T-cell (primary cell): ENCODE measurements at regions not wholly inside any gene's neighbourhood (a gene's known extent, or its start where the extent isn't known, plus 50 kb on each side); places are given as distances from the start of the nearest gene placed in this dataset.
"Not testable (repeated sequence)": the region's sequence is repeated elsewhere in the genome, so short reads cannot be mapped to it uniquely, and the experiment has no call there.

ENCODE experiments used
- ATAC-seq, 4 experiments: fragments of 200-7000 bp in 3 of 4; fragments of 150-1000 bp in 1 of 4; cut with Tn5 transposase; replicated peaks in 1 of 4; 1 replicate in 3 of 4; 2 replicates in 1 of 4; pipeline ENCODE4 v1.10.0; 2021; ENCODE audit warnings: moderate library complexity in 3 of 4, mild to moderate bottlenecking in 2 of 4, moderate number of reproducible peaks in 1 of 4
- CTCF ChIA-PET, 2 donors: fragments of 300-600 bp; sonication (Branson Sonifier 250); formaldehyde crosslinking; loops; one replicate each; lab custom pipeline; 2022; ENCODE audit warnings: antibody characterized with exemption in 2 of 2; lab: Charles Lee
- POLR2A ChIA-PET, 2 donors: fragments of 300-600 bp; sonication (Branson Sonifier 250); formaldehyde crosslinking; loops; one replicate each; lab custom pipeline; 2022; ENCODE audit warnings: antibody characterized with exemption in 2 of 2; lab: Charles Lee
- DNase-seq, 35 experiments: peaks; one replicate each; pipeline versions ENCODE4 v3.0.0 to v3.0.0-alpha.2; 2013 to 2023
- H3K27ac ChIP-seq: one replicate; pipeline ENCODE4 v1.5.1; 2013; ENCODE audit warnings: low read length
- H3K27me3 ChIP-seq, 2 experiments: replicated peaks in 1 of 2; 1 replicate in 1 of 2; 2 replicates in 1 of 2; pipeline versions ENCODE4 v1.6.1 to v1.7.0; 2013; ENCODE audit warnings: low read length in 1 of 2, mixed read lengths in 1 of 2; ENCODE audit not compliant: control insufficient read depth in 2 of 2, insufficient read depth in 2 of 2; ENCODE audit errors: extremely low read depth in 1 of 2
- H3K36me3 ChIP-seq, 2 donors: 1 replicate in 1 of 2; 2 replicates in 1 of 2; pipeline versions ENCODE4 v1.6.1 to v1.7.0; 2013; ENCODE audit warnings: low read length in 1 of 2; ENCODE audit not compliant: control insufficient read depth in 2 of 2, insufficient read depth in 1 of 2; ENCODE audit errors: extremely low read depth in 1 of 2
- H3K4me1 ChIP-seq, 2 experiments: 1 replicate in 1 of 2; 2 replicates in 1 of 2; pipeline versions ENCODE4 v1.6.1 to v1.7.0; 2013; ENCODE audit warnings: low read length in 2 of 2, mixed read lengths in 1 of 2; ENCODE audit not compliant: insufficient read depth in 2 of 2, control insufficient read depth in 1 of 2; ENCODE audit errors: extremely low read depth in 1 of 2
- H3K4me3 ChIP-seq, 2 donors: 1 replicate in 1 of 2; 2 replicates in 1 of 2; pipeline versions ENCODE4 v1.5.1 to v1.7.0; 2013; ENCODE audit warnings: mild to moderate bottlenecking in 2 of 2, low read length in 1 of 2, moderate library complexity in 1 of 2; ENCODE audit not compliant: control insufficient read depth in 1 of 2; ENCODE audit errors: extremely low read depth in 1 of 2
- H3K9me3 ChIP-seq: 2 replicates; pipeline ENCODE4 v1.7.0; 2013
- H3K27ac Mint-ChIP-seq, 2 donors: one replicate each; pipeline ENCODE4 v1.8.0; 2020 to 2021; ENCODE audit warnings: mild to moderate bottlenecking in 2 of 2, mixed read lengths in 2 of 2
- H3K27me3 Mint-ChIP-seq, 2 donors: one replicate each; pipeline ENCODE4 v1.8.0; 2021 to 2022; ENCODE audit warnings: mixed read lengths in 2 of 2
- H3K36me3 Mint-ChIP-seq: one replicate; pipeline ENCODE4 v1.8.0; 2021; ENCODE audit warnings: mixed read lengths
- H3K4me1 Mint-ChIP-seq, 3 donors: one replicate each; pipeline ENCODE4 v1.8.0; 2020 to 2022; ENCODE audit warnings: mixed read lengths in 3 of 3, mild to moderate bottlenecking in 1 of 3
- H3K4me3 Mint-ChIP-seq, 3 donors: one replicate each; pipeline ENCODE4 v1.8.0; 2020 to 2022; ENCODE audit warnings: mild to moderate bottlenecking in 3 of 3, mixed read lengths in 3 of 3, moderate library complexity in 3 of 3
- H3K9me3 Mint-ChIP-seq, 3 donors: one replicate each; pipeline ENCODE4 v1.8.0; 2020 to 2022; ENCODE audit warnings: mixed read lengths in 3 of 3
- WGBS: methylation state at CpG from one replicate; pipeline ENCODE4 v1.1.5; 2013; ENCODE audit warnings: missing lambda C conversion rate; ENCODE audit not compliant: insufficient coverage; 5-methylcytosine and 5-hydroxymethylcytosine counted together

DNA sequence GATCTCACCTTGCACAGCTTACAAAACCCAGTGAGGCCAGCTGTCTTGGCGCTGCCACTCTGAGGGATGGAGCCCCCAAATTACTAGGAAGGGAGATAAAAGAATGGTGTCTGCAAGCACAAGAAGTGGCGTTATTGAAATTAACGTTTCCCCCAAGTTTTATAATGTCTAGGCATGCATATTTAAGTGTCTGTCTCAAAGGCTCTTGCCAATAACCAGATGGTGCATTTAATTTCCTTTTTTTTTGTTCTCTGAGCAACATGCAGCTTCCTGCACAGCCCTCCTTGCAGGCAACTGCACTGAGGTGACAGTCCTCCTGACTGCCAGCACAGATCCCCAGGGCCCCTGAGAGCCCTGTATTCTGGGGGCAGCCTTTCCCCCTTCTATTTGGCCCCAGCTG is 179.8 kb upstream of the OSBPL11 start:
- H3K4me3 Mint-ChIP-seq, H3K27me3 ChIP-seq, H3K36me3 Mint-ChIP-seq, DNase-seq, H3K36me3 ChIP-seq, CTCF ChIA-PET, H3K27ac ChIP-seq, H3K9me3 ChIP-seq, H3K4me1 ChIP-seq, H3K4me1 Mint-ChIP-seq, ATAC-seq, POLR2A ChIA-PET, H3K27ac Mint-ChIP-seq, H3K27me3 Mint-ChIP-seq, H3K9me3 Mint-ChIP-seq, H3K4me3 ChIP-seq: not testable (repeated sequence)
- WGBS = no CpG with 5 or more reads among the region's 3 CpGs

DNA sequence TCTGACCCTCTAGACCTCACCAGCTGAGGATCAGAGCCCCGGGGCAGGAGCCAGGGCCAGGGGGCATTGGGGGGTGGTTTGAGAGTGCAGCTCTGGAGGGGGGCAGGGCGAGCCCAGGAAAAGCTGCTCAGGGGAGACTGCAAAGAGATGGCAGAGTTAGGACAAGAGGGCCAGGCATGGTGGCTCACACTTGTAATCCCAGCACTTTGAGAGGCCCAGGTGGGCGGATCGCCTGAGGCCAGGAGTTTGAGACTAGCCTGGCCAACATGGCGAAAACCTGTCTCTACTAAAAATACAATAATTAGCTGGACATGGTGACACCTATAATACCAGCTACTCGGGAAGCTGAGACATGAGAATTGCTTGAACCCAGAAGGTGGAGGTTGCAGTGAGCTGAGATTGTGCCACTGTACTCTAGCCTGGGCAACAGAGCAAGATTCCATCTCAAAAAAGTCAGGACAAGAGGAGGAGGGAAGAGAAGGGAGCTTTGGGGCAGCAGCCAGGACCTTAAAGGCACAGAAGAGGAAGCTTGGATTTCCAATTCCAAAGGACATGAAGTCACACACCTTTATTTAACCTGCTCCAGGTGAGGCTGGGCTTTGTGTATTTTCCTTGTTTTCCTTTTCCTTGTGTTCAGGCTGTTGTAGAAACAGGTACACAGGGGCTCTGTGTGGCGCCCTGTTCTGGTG is 180.5 kb upstream of the OSBPL11 start:
- H3K4me1 Mint-ChIP-seq, H3K27me3 ChIP-seq, CTCF ChIA-PET, H3K9me3 Mint-ChIP-seq, H3K4me1 ChIP-seq, POLR2A ChIA-PET, H3K4me3 ChIP-seq, ATAC-seq, H3K36me3 Mint-ChIP-seq, H3K27ac ChIP-seq, H3K9me3 ChIP-seq, H3K36me3 ChIP-seq, H3K4me3 Mint-ChIP-seq, H3K27me3 Mint-ChIP-seq, DNase-seq, H3K27ac Mint-ChIP-seq: not testable (repeated sequence)
- 17% methylated on average over 1 of the region's 7 CpGs for WGBS

DNA sequence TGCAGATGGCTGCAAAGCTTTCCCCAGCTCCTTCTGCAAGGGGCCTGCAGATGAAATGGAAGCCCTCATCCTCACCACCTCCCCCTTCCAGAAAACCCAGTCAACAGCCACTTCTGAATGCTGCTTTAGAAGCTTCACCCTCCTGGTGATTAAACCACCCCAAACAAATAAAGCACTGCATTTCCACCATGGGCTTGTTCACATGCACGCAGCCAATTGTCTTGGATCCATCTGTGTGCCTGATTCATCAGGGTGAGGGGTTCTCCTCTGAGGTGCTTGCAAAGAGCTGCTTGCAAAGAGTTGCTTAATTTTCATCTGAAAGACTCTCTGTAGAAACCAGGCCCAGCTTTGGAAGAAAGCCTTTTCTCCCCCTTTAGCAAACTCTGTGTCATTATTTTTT is 184.0 kb upstream of the OSBPL11 start:
- H3K27ac ChIP-seq, H3K27me3 ChIP-seq, POLR2A ChIA-PET, H3K4me3 Mint-ChIP-seq, H3K27ac Mint-ChIP-seq, H3K4me1 Mint-ChIP-seq, H3K36me3 ChIP-seq, H3K9me3 ChIP-seq, CTCF ChIA-PET, H3K27me3 Mint-ChIP-seq, H3K4me3 ChIP-seq, DNase-seq, ATAC-seq, H3K36me3 Mint-ChIP-seq, H3K4me1 ChIP-seq, H3K9me3 Mint-ChIP-seq: not testable (repeated sequence)
- WGBS = no CpG with 5 or more reads among the region's 1 CpG

DNA sequence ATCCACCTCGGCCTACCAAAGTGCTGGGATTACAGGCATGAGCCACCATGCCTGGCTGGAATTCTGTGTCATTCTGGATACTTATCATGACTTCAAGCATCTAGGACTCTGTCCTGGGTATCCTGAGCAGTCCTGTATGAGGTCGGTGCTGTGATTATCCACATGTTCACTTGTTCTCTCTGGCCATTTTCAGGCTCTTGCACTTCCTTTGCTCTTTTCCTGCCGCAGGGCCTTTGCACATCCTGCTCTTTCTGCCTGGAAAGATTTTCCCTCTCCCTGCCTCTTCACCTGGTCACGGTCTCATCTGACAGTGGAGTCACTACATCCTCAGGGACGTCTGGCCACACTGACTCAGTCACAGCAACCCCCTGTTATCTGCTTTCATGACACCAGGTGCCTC is 184.6 kb upstream of the OSBPL11 start:
- not testable (repeated sequence) for H3K9me3 Mint-ChIP-seq

DNA sequence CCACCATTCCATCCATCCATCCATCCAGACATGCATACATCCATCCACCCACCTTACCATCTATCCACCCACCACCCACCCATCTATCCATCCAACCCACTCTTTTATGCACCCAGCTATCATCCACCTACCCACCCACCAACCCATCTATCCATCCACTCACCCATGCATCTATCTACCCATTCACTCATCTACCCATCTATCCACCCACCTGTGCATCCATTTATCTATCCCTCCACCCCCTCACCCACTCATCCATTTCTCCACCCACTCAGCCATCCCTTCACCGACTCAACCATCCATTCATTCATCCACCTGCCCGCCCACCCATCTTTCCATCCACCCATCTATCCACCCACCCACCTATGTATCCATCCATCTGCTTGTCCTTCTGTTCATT is 186.4 kb upstream of the OSBPL11 start:
- H3K27me3 ChIP-seq, H3K4me1 Mint-ChIP-seq, POLR2A ChIA-PET, H3K9me3 ChIP-seq, H3K9me3 Mint-ChIP-seq, H3K36me3 ChIP-seq, H3K27ac ChIP-seq, CTCF ChIA-PET, ATAC-seq, H3K27me3 Mint-ChIP-seq, H3K4me3 Mint-ChIP-seq, H3K36me3 Mint-ChIP-seq, DNase-seq, H3K4me1 ChIP-seq, H3K4me3 ChIP-seq, H3K27ac Mint-ChIP-seq: not testable (repeated sequence)
- no CpG with 5 or more reads among the region's 2 CpGs for WGBS

More for the DNA sequence above, 184.6 kb upstream of the OSBPL11 start:
- H3K36me3 ChIP-seq, H3K27me3 ChIP-seq, H3K4me1 Mint-ChIP-seq, H3K27ac ChIP-seq, H3K27me3 Mint-ChIP-seq, DNase-seq, H3K4me3 Mint-ChIP-seq, H3K36me3 Mint-ChIP-seq, POLR2A ChIA-PET, H3K4me3 ChIP-seq, ATAC-seq, H3K4me1 ChIP-seq, CTCF ChIA-PET, H3K9me3 ChIP-seq: not testable (repeated sequence)
- H3K27ac Mint-ChIP-seq = peak overlapping the region in 1 of 2 donors; percentile 52
- 100% methylated on average over 1 of the region's 5 CpGs for WGBS

DNA sequence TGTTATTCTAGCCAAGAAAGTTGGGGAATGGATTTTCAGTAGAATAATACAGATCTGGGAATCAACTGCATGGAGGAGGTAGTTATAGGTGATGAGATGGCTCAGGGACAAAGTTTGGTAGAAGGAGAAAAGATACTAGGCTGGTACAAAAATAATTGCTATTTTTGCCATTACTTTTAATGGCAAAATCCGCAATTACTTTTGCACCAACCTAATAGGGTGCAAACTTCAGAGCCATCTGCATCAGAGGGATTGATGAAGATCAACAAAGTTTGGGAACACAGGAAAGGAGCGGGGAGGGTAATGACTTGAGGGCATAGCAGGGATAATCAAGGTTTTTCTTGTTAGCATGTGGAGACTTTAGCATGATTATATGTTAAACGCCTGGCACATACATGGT is 178.7 kb upstream of the ROPN1B start:
- H3K4me1 Mint-ChIP-seq, H3K9me3 Mint-ChIP-seq, H3K9me3 ChIP-seq, H3K36me3 Mint-ChIP-seq, H3K4me3 Mint-ChIP-seq, H3K27ac Mint-ChIP-seq, DNase-seq, CTCF ChIA-PET, H3K27ac ChIP-seq, POLR2A ChIA-PET, H3K27me3 ChIP-seq, H3K4me1 ChIP-seq, ATAC-seq, H3K4me3 ChIP-seq, H3K36me3 ChIP-seq: not testable (repeated sequence)
- WGBS = 73% methylated on average over 2 of the region's 3 CpGs
- peaks cover 21 to 24% of the 10 kb centered on the region in 2 donors for H3K27me3 Mint-ChIP-seq

DNA sequence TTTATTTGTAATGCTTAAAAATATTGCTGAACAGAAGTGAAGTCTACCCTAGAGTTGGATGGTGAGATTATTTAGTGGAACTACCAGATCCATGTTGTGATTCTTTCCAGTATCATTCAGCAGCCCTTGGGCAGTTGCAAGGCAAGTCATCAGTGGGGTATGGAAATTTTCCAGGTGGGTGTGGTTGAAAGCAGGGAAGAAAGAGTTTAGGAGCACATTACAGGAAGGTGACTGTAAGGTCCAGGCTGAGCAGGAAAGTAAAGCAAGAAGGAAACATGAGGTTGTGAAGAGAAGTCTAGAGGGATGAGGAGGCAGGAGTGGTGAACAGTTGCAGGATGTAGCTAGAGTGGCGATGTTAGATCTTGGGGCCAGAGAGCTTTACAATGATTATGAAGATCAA is 178.0 kb upstream of the ROPN1B start:
- CTCF ChIA-PET, H3K36me3 Mint-ChIP-seq, H3K27ac Mint-ChIP-seq, H3K27ac ChIP-seq, H3K36me3 ChIP-seq, H3K27me3 ChIP-seq, DNase-seq, H3K4me3 Mint-ChIP-seq, H3K4me1 Mint-ChIP-seq, H3K4me1 ChIP-seq, H3K9me3 ChIP-seq, POLR2A ChIA-PET, H3K4me3 ChIP-seq, ATAC-seq: not testable (repeated sequence)
- peaks cover 0 to 13% (median 0%) of the 10 kb centered on the region in 3 donors for H3K9me3 Mint-ChIP-seq
- WGBS = 86% methylated on average over 1 of the region's 1 CpG
- peaks cover 17 to 27% of the 10 kb centered on the region in 2 donors for H3K27me3 Mint-ChIP-seq
